ENCODE measurements at regions not wholly inside any gene's neighbourhood (a gene's known extent, or its start where the extent isn't known, plus 50 kb on each side); places are given as distances from the start of the nearest gene placed in this dataset.

DNA sequence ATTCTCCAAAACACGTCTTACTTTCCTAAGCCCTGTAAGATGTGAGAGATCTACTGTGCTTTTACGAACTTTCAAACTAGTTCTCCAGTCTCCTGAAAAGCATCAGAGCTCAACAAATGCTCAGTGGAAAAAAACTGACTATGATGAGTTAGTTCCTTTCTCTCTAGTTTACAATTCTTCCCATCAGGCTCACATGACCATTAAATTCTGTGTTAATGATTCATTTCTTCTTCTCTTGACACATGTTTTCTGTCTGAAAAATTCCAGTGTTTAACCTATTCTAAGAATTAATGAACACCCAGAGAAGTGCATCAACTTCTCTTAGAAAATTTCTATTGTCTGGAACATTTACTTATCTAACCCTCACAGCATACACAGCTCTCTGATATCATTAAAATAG, 844.3 kb downstream of the SI start:
- DNase-seq (no peak), ATAC-seq (ENCODE audit: poor library complexity) (no peak)
- intact Hi-C loops (cut with DNase I), result no loop called here

DNA sequence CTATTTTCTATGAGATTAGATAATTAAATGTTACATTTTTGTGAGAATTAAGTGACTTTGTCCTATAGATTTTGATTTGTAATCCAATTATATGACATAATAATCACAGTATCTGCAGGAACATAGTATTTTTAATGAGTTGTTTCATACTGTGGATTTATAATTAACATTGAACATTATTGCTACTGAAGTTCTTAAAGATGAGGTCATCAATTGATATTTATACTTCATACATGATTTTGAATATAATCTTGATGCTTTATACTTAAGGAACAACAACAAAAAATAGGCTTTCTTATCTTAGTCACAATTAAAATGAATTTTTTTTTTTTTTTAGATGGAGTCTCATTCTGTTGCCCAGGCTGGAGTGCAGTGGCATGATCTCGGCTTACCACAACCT, 846.6 kb downstream of the SI start:
- no peak for DNase-seq
- no peak for ATAC-seq (ENCODE audit: poor library complexity)
- intact Hi-C loops (cut with DNase I), result no loop called here

DNA sequence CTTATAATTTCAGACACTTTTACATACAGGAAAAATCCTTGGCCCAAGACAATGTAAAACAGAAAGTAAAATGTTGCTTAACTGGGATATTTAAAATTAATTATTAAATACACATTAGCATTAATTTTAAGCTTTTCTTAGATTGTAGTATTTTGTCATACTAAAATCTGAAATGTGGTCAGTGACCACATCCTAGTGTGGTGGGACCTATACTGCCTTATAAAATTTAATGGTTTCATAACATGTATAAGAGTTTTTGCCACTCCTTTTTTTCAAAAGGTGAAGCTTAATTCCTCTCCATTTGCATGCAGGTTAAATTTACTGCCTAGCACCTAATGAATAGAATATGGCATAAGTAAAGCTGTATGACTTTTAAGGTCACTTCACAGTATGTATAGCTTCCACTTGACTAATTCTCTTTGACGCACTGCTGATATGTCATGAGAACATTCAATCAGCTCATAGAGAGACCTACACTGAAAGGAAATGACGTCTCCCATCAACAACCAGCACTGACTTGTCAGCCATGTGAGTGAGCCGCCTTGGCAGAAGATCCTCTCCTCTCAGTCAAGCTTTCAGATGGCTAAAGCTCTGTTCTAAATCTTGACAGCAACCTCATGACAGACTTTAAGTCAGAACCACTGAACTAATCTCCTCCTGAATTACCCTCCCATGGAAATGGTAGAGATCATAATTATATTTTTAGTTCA, 847.8 kb downstream of the SI start:
- ATAC-seq (ENCODE audit: poor library complexity), result no peak

DNA sequence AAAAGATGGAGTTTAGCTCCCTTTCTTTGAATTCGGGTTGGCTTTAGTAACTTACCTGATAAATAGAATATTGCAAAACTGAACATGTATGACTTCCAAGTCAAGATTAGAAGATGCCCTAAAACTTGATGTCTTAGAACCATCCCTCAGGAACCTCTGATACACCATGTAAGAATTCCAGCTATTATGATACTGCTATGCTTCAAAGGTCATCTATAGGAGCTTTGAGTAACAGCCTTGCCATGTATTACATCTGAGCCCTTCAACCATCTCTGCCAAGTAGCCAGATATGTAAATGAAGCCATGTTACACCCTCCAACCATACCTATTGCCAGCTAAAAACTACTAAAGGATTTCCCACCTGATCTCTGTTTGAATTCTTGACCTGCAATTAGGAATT, 854.2 kb downstream of the SI start:
- ATAC-seq (ENCODE audit: poor library complexity), result no peak

More for the DNA sequence above, 847.8 kb downstream of the SI start:
- intact Hi-C loops (cut with DNase I), result no loop called here
- DNase-seq, result no peak

DNA sequence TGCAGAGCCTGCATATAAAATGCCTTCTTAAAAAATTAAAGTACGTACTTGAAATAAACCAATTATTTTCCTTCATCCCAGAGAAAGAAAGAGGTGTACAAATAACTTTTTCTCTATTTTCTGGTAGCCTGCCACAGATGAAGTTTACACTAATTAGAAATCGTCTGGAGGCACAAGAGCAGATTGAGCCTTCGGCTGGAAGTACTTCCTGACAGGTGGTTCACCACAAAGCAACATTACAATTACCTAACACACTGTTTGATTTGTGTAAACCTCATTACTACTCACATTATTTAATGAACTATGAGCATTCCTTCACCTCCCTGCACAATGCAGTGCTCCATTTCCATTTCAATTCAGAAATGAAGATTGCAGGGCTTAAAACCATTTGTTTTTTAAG, 856.1 kb downstream of the SI start:
- ATAC-seq (ENCODE audit: poor library complexity) (no peak), DNase-seq (no peak)
- intact Hi-C loops (cut with DNase I), result no loop called here

More for the DNA sequence above, 854.2 kb downstream of the SI start:
- intact Hi-C loops (cut with DNase I), result no loop called here
- no peak for DNase-seq

DNA sequence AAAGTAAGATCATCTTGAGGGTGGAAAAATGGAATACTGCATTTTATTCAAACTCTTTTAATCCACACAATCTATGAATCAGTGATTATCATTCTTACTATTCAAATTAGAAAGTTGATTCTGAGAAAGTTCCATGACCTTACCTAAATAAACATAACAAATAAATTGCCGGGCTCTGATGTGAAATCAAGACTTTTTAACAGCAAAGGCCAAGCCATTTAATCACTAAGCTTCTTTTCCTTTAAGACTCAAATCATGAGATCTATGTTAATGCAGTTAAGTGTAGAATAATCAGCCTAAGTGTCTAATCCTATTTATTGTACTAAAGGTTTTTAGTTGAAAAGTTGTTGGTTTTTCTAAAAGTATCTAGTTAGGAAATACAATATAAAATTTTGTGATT, 857.0 kb downstream of the SI start:
- DNase-seq (no peak), ATAC-seq (ENCODE audit: poor library complexity) (no peak)
- intact Hi-C loops (cut with DNase I), result no loop called here

DNA sequence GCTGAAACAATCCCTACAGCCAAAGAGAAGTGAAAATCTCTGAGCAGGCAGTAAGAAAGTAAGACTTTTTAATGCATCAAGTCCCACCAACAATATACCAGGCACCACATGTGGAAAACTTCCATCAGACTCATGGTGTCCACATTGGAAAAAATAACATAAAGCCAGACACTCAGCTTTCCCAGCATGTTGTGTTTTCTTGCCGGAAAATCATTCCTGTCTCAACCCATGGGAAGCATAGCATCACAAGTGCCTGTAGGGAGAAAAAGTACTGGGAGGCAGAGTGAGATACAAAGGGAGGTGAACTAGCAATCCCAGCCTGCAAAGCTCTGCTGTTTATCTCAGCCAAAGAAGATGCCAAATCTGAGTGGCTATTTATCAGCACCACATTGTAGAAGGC, 868.9 kb downstream of the SI start:
- intact Hi-C loops (cut with DNase I), result no loop called here
- no peak for DNase-seq
- no peak for ATAC-seq (ENCODE audit: poor library complexity)

DNA sequence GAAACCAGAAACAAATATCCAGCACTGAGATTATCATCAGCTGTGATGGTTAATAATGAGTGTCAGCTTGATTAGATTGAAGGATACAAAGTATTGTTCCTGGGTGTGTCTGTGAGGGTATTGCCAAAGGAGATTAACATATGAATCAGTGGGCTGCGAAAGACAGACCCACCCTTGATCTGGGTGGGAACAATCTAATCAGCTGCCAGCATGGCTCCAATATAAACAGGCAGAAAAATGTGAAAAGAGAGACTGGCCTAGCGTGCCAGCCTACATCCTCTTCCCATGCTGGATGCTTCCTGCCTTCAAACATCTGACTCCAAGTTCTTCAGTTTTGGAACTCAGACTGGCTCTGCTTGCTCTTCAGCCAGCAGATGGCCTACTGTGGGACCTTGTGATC, 869.5 kb downstream of the SI start:
- DNase-seq, result no peak
- no peak for ATAC-seq (ENCODE audit: poor library complexity)
- intact Hi-C loops (cut with DNase I), result no loop called here

DNA sequence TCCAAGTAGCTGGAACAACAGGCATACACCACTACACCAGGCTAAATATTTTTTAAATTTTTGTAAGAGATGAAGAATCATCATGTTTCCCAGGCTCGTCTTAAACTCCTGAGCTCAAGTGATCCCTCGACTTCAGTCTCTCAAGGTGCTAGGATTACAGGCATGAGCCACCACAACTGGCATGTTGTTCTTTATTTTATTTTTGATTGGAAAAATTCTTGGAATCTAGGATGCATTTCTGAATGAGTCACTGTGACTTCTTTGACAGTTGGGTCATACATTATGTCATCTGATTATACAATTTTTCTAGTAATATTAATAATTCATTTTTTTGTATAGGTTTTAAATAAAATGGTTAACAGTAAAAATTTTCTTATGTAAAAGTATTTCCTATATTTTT, 870.2 kb downstream of the SI start:
- DNase-seq (no peak), ATAC-seq (ENCODE audit: poor library complexity) (no peak)
- intact Hi-C loops (cut with DNase I), result no loop called here

DNA sequence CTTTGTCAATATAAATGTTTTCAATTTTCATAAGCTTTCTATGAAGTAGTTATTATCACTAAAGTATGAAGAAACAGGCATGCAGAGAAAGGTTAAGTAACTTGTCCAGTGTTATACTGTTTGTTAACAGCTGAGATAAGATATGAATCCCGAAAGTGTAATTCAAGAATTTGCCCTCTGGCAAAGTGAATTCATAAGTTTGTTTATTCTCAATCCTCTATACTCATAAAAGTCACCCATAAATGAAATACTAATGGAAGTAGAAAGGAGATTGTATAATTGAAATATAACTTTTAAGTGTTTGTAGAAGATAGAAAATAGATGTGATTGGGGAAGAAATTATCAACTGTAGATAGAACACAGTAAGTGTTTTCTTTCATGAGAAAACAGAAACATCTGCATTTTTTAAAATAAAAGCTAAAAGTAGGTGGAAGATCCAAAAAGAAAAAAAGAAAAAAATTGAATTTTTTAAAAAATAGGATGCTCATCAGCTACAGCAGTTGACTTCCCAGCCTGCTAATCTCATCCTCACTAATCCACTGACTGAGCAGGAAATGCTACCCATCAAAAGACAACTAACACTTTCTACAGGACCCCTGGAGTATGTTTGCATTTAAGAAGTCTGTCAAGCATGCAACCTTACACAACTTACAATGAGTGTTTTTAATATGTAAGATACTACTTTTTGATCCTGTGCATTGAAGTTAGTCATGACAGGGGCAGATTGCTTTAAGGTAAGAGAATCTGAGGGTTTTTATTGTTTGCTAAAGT, 878.1 kb downstream of the SI start:
- DNase-seq (no peak), ATAC-seq (ENCODE audit: poor library complexity) (no peak)
- intact Hi-C loops (cut with DNase I), result no loop called here

DNA sequence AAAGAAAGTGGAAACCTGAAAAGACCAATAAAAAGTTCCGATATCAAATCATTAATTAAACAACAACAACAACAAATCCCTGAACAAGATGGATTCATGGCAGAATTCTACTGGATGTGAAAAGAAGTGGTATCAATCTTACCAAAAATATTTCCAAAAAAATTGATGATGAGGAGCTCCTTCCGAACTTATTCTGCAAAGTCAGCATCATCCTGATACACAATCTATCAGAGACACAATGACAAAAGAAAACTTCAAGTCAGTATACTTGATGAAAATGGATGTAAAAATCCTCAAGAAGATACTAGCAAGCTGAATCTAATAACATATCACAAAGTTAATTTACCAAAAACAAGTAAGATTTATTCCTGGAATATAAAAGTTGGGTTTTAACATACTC, 881.8 kb downstream of the SI start:
- intact Hi-C loops (cut with DNase I), result no loop called here
- no peak for ATAC-seq (ENCODE audit: poor library complexity)
- no peak for DNase-seq

DNA sequence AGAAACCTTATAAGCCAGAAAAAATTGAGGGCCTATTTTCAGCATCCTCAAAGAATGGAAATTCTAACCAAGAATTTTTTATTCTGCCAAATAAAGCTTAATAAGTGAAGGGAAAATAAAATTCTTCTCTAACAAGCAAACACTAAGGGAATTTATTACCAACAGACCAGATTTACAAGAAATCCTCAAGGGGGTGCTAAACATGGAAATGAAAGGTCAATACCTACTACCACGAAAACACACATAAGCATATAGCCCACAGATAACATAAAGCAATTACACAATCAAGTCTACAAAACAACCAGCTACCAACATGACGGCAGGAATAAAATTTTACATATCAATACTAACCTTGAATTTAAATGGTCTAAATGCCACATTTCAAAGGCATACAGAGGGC, 883.5 kb downstream of the SI start:
- intact Hi-C loops (cut with DNase I), result no loop called here
- no peak for ATAC-seq (ENCODE audit: poor library complexity)
- DNase-seq, result no peak

DNA sequence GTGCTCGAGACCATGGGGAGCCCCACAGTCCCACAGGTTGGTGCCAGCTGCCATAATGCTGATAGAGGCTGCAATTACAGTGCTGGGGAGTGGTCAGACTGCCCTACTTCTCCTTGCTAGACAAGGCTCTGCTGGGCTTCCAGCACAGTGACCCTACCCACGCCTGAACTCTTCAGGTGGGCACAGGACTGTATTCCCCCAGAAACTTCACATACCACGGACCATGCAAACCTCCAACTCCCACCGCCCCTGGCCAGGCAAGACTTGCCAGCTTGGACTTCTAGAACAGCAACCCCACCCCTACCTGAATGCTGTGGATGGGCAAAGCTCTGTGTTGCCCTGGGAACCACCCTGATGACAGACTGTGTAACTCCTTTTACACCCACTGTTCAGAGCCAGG, 885.3 kb downstream of the SI start:
- intact Hi-C loops (cut with DNase I), result no loop called here
- ATAC-seq (ENCODE audit: poor library complexity), result no peak
- no peak for DNase-seq

DNA sequence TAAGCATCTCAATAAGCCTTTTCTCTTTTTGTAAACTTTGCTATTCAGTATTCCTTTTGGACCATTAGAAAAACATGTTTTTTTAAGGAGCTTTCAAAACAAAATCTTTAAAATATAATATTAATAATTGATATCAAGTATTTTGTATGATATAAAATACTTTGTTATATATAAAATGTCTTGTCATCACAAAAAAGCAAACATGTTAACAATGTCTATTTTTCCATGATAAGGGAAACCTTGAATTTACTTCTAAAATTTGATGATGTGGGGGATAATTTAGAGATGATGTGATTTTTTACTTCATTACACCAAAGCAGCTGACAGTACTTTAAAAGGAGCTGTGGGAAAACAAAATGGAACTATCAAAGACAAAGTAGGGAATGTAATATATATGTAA, 887.7 kb downstream of the SI start:
- intact Hi-C loops (cut with DNase I), result no loop called here
- no peak for ATAC-seq (ENCODE audit: poor library complexity)
- DNase-seq, result no peak

DNA sequence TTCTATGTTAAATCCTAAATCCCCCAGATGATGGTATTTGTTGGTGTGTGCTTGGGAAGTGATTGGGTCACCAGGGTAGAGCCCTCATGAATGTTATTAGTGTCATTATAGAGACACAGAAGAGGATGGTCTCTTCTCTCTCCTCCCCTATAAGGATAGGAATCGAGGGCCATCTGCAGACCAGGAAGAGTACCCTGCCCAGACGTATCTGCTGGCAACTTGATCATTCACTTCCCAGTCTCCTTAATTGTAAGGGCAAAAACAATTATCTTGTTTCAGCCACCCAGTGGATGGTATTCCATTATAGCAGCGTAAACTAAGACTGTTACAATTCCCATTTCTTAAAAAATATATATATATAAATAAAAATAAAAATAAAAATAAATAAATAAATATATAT, 892.2 kb downstream of the SI start:
- DNase-seq, result no peak
- intact Hi-C loops (cut with DNase I), result no loop called here
- no peak for ATAC-seq (ENCODE audit: poor library complexity)

DNA sequence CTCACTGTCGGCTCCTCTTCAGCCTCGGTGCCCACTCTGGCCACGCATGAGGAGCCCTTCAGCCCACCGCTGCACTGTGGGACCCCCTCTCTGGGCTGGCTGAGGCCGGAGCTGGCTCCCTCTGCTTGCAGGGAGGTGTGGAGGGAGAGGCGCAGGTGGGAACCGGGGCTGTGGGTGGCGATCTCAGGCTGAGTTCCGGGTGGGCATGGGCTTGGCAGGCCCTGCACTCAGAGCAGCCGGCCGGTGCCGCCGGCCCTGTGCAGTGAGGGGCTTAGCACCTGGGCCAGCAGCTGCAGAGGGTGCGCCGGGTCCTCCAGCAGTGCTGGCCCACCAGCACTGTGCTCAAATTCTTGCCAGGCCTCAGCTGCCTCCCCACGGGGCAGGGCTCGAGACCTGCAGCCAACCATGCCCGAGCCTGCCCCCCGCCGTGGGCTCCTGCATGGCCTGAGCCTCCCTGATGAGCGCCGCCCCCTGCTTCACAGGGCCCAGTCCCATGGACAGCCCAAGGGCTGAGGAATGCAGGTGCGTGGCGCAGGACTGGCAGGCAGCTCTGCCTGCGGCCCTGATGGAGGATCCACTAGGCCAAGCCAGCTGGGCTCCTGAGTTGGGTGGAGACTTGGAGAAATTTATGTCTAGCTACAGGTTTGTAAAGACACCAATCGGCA, 899.1 kb downstream of the SI start:
- DNase-seq (no peak), ATAC-seq (ENCODE audit: poor library complexity) (no peak)
- intact Hi-C loops (cut with DNase I), result no loop called here

DNA sequence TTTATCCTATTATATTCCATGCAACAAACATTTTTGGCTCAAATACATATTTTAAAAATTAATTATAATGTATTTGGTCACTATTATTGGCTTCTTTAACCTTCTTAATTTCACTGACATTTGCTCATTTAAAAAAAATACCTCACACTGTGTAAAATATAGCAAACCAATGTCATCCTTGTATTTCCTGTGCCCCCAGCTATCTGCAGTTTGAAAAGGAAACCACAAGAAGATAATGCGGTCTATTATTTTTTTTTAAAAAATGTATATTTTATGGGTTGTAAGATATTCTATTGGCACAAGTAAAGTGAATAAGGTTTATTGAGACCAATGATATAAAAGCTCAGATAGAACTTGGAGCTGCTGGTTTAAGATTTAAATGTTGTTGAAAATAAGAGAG, 904.2 kb downstream of the SI start:
- no peak for DNase-seq
- no peak for ATAC-seq (ENCODE audit: poor library complexity)
- intact Hi-C loops (cut with DNase I), result no loop called here

DNA sequence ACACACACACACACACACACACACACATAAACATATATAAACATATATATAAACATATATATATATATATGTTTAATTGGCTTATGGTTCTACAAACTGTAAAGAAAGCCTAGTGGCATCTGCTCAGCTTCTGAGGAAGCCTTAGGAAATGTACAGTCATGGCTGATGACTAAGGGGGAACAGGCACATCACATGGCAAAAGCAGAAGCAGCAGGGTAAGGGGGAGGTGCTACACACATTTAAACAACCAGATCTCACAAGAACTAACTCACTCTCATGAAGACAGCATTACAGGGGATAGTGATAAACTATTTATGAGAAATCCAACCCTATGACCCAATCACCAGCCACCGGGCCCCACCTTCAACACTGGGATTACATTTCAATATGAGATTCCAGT, 922.9 kb downstream of the SI start:
- no peak for ATAC-seq (ENCODE audit: poor library complexity)
- DNase-seq, result no peak
- intact Hi-C loops (cut with DNase I), result no loop called here

DNA sequence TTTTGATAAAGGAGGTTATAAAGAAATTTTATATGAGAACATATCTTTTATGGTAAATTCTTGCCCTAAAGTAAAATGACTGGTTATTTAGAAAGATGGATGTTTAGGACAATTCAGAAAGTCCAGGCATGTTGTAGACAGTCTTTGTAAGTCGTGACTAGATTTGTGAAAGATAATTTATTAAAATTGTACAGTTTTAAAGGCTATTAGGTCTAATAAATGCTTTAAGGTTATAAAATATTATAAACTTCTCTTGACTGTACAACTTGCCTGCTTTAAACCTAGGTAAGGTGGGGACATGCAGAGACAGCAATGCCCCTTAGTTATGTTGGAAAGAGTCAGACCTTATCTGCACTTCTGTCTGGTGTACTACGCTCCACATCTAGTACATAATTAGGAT, 933.5 kb downstream of the SI start:
- intact Hi-C loops (cut with DNase I), result no loop called here
- DNase-seq (no peak), ATAC-seq (ENCODE audit: poor library complexity) (no peak)

DNA sequence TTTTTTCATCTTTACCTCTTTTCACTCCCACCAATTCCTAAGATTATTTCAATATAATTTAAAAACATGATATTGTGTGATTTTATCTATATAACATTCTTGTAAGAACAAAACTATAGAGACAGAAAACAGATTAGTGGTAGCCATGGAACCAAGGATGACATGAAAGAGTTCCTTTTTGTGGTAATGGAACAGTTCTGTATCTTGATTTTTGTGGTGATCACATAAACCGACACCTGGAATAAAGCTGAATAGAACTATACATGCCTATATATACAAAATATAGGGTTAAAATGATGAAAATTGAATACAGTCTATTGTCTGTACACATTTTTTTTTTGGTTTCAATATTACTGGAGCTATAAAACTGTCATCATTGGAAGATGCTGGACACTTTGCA, 945.4 kb downstream of the SI start:
- intact Hi-C loops (cut with DNase I), result no loop called here
- no peak for DNase-seq
- ATAC-seq (ENCODE audit: poor library complexity), result no peak
